Astrocyte of the cerebellum (primary cell): ENCODE measurements at regions not wholly inside any gene's neighbourhood (a gene's known extent, or its start where the extent isn't known, plus 50 kb on each side); places are given as distances from the start of the nearest gene placed in this dataset.
A peak's percentile ranks its signal among the peaks of the same experiment; 100 is the strongest.

Experiments
- DNase-seq: peaks from one replicate; pipeline ENCODE4 v3.0.0-alpha.2; 2011; ENCODE audit warnings: low read depth
- H3K4me3 ChIP-seq: 2 replicates; pipeline ENCODE4 v1.5.1; 2011; ENCODE audit warnings: mild to moderate bottlenecking, low read depth, low read length, moderate library complexity
- in situ Hi-C: cut with HindIII; loops from 2 replicates; pipeline ENCODE4 v1.10.0; 2017; ENCODE audit warnings: low sequenced_read_pairs
- TF ChIP-seq, protein P1 (sequence below): IDR thresholded peaks from 2 replicates; pipeline ENCODE4 v1.5.1; 2012; ENCODE audit warnings: low read length, low read depth, moderate library complexity, mild to moderate bottlenecking; ENCODE audit errors: missing control alignments

DNA sequence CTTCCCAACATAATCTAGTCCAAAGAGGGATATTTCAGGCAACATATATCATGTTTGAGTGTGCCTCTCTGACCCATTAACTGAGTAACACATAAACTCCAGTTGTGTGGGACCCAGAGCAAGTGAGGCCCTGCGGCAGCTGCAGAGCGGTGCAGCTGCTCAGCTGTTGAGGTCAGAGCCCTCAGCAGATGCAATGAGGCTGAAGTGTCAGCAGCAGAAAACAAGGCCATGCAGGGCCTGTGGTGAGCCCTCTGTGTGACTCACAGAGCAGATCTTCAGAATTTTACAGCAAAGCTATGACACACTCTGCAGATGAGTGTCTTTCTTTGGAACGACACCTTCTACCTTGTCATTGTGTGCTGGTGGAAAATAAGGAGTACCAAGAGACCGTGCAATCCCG, 168.5 kb downstream of the CBLN2 start:
- in situ Hi-C loops = no loop called here
- DNase-seq = peak; percentile 2
- TF ChIP-seq, protein P1, sequence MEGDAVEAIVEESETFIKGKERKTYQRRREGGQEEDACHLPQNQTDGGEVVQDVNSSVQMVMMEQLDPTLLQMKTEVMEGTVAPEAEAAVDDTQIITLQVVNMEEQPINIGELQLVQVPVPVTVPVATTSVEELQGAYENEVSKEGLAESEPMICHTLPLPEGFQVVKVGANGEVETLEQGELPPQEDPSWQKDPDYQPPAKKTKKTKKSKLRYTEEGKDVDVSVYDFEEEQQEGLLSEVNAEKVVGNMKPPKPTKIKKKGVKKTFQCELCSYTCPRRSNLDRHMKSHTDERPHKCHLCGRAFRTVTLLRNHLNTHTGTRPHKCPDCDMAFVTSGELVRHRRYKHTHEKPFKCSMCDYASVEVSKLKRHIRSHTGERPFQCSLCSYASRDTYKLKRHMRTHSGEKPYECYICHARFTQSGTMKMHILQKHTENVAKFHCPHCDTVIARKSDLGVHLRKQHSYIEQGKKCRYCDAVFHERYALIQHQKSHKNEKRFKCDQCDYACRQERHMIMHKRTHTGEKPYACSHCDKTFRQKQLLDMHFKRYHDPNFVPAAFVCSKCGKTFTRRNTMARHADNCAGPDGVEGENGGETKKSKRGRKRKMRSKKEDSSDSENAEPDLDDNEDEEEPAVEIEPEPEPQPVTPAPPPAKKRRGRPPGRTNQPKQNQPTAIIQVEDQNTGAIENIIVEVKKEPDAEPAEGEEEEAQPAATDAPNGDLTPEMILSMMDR = no peak
- no peak overlapping the region for H3K4me3 ChIP-seq

DNA sequence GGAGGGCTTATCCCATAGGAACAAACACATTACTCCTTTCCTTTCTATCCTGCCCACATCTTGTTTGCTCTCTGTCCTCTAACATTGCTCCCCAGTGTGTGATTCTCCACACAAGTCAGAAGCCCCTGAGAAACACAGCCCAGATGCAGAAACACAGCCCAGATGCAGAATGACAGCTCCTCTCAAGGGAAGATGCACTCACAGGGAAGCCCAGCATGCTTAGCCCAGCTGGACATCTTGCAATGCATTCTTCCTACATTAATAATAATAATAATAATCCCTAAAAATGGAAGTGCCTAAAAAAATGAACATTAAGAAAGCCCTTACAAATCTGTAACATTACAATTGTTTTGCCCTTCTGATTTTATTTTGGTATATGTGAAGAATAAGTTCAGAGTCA, 172.1 kb downstream of the CBLN2 start:
- H3K4me3 ChIP-seq = no peak overlapping the region
- in situ Hi-C loops = no loop called here
- TF ChIP-seq, protein P1 = no peak
- DNase-seq = no peak

GRCh38 chr18:72368308-72368707, 175.8 kb downstream of the CBLN2 start:
- in situ Hi-C loops = no loop called here
- TF ChIP-seq, protein P1 = no peak
- no peak overlapping the region for H3K4me3 ChIP-seq
- no peak for DNase-seq

GRCh38 chr18:72360634-72361033, 183.5 kb downstream of the CBLN2 start:
- TF ChIP-seq, protein P1 = no peak
- no peak for DNase-seq
- in situ Hi-C loops = no loop called here

GRCh38 chr18:72342933-72343332, 201.2 kb downstream of the CBLN2 start:
- TF ChIP-seq, protein P1 = no peak
- in situ Hi-C loops = no loop called here
- H3K4me3 ChIP-seq = no peak overlapping the region
- peak; percentile 4 for DNase-seq

More at GRCh38 chr18:72360634-72361033, 183.5 kb downstream of the CBLN2 start:
- H3K4me3 ChIP-seq = no peak overlapping the region

GRCh38 chr18:72339976-72340375, 204.2 kb downstream of the CBLN2 start:
- TF ChIP-seq, protein P1 = no peak
- no peak for DNase-seq
- in situ Hi-C loops = no loop called here
- no peak overlapping the region for H3K4me3 ChIP-seq

- no peak for DNase-seq
- H3K4me3 ChIP-seq = no peak overlapping the region
- TF ChIP-seq, protein P1 = no peak
- in situ Hi-C loops = no loop called here
Measured at GRCh38 chr18:72336786-72337185, 207.4 kb downstream of the CBLN2 start.
